IMR-90 (cell line): ENCODE measurements at regions not wholly inside any gene's neighbourhood (a gene's known extent, or its start where the extent isn't known, plus 50 kb on each side); places are given as distances from the start of the nearest gene placed in this dataset.

Experiments
- ATAC-seq: fragments of 200-7000 bp; cut with Tn5 transposase; 2 replicates; pipeline ENCODE4 v1.9.1; 2020; ENCODE audit warnings: low read depth, mild to moderate bottlenecking, moderate library complexity
- BruUV-seq: library from RNA; stranded (reverse); fragments of 400-500 nt; replicated peaks from 2 replicates; lab custom pipeline; 2021; lab: Mats Ljungman, UMichigan
- CTCF ChIA-PET: fragments of 300-600 bp; formaldehyde crosslinking; extraction: SDS; loops from one replicate; lab custom pipeline; 2021; ENCODE audit warnings: antibody characterized with exemption; lab: Yijun Ruan, JAX
- POLR2A ChIA-PET: fragments of 300-600 bp; sonication (Branson Sonifier 250); formaldehyde crosslinking; loops from one replicate; lab custom pipeline; 2022; ENCODE audit warnings: antibody characterized with exemption; ENCODE audit not compliant: unreplicated experiment; lab: Charles Lee
- DNase-seq: peaks from one replicate; pipeline ENCODE4 v3.0.0; 2013
- H2AFZ ChIP-seq: replicated peaks from 2 replicates; pipeline ENCODE3; 2013; ENCODE audit warnings: low read length, mild to moderate bottlenecking; ENCODE audit not compliant: poor library complexity
- H2AK5ac ChIP-seq: 2 replicates; pipeline ENCODE4 v1.6.1; 2013; ENCODE audit warnings: low read depth, low read length, inconsistent platforms
- H2AK9ac ChIP-seq: replicated peaks from 2 replicates; pipeline ENCODE3; 2013; ENCODE audit warnings: mild to moderate bottlenecking, low read depth, low read length, moderate library complexity; ENCODE audit not compliant: poor library complexity
- H2BK120ac ChIP-seq: 2 replicates; pipeline ENCODE4 v1.6.1; 2013; ENCODE audit warnings: low read depth, low read length, inconsistent platforms
- H2BK15ac ChIP-seq: 3 replicates; pipeline ENCODE4 v1.6.1; 2013; ENCODE audit warnings: low read depth, low read length, inconsistent platforms
- H2BK20ac ChIP-seq: 2 replicates; pipeline ENCODE4 v1.6.1; 2013; ENCODE audit warnings: low read depth, mild to moderate bottlenecking, inconsistent platforms, low read length, moderate library complexity
- H2BK5ac ChIP-seq: 2 replicates; pipeline ENCODE4 v1.6.1; 2013; ENCODE audit warnings: mild to moderate bottlenecking, low read depth, low read length, inconsistent platforms; ENCODE audit not compliant: poor library complexity, severe bottlenecking
- H3K14ac ChIP-seq: replicated peaks from 2 replicates; pipeline ENCODE4 v1.6.1; 2013; ENCODE audit warnings: low read depth, low read length, inconsistent platforms
- H3K18ac ChIP-seq: 2 replicates; pipeline ENCODE4 v1.6.1; 2013; ENCODE audit warnings: low read depth, low read length, control low read depth
- H3K23ac ChIP-seq: 2 replicates; pipeline ENCODE4 v1.6.1; 2013; ENCODE audit warnings: low read depth, low read length, inconsistent platforms
- H3K27ac ChIP-seq: 2 replicates; pipeline ENCODE4 v1.5.1; 2013; ENCODE audit warnings: mild to moderate bottlenecking, control low read depth, low read length; ENCODE audit not compliant: insufficient read depth
- H3K27me3 ChIP-seq: 2 replicates; pipeline ENCODE4 v1.6.1; 2013; ENCODE audit warnings: low read length; ENCODE audit not compliant: control insufficient read depth, insufficient read depth
- H3K36me3 ChIP-seq: 2 replicates; pipeline ENCODE4 v1.6.1; 2013; ENCODE audit warnings: low read length, mixed read lengths; ENCODE audit not compliant: control insufficient read depth, insufficient read depth
- H3K4ac ChIP-seq: 2 replicates; pipeline ENCODE4 v1.6.1; 2013; ENCODE audit warnings: low read depth, low read length, inconsistent platforms
- H3K4me1 ChIP-seq: 2 replicates; pipeline ENCODE4 v1.6.1; 2013; ENCODE audit warnings: low read length, mixed read lengths; ENCODE audit not compliant: control insufficient read depth, insufficient read depth
- H3K4me2 ChIP-seq: 2 replicates; pipeline ENCODE4 v1.6.1; 2013; ENCODE audit warnings: low read depth, mild to moderate bottlenecking, control low read depth, low read length, moderate library complexity
- H3K4me3 ChIP-seq: 2 replicates; pipeline ENCODE4 v1.5.1; 2013; ENCODE audit warnings: low read depth, mild to moderate bottlenecking, control low read depth, low read length, moderate library complexity; ENCODE audit not compliant: insufficient read depth
- H3K56ac ChIP-seq: 2 replicates; pipeline ENCODE4 v1.6.1; 2013; ENCODE audit warnings: low read length, inconsistent platforms; ENCODE audit not compliant: insufficient read depth; ENCODE audit errors: extremely low read depth
- H3K79me1 ChIP-seq, 2 experiments: 2 replicates each; pipeline ENCODE4 v1.6.1; 2013; ENCODE audit warnings: low read length in 2 of 2, inconsistent platforms in 1 of 2, low read depth in 1 of 2
- H3K9ac ChIP-seq: 2 replicates; pipeline ENCODE4 v1.6.1; 2013; ENCODE audit warnings: low read depth, low read length, control low read depth
- H3K9me1 ChIP-seq: 2 replicates; pipeline ENCODE4 v1.6.1; 2013; ENCODE audit warnings: low read length, inconsistent platforms; ENCODE audit not compliant: insufficient read depth
- H3K9me3 ChIP-seq: 2 replicates; pipeline ENCODE4 v1.6.1; 2013; ENCODE audit warnings: low read length; ENCODE audit not compliant: control insufficient read depth, insufficient read depth
- H4K20me1 ChIP-seq: 2 replicates; pipeline ENCODE4 v1.6.1; 2013; ENCODE audit warnings: low read length, inconsistent platforms; ENCODE audit not compliant: insufficient read depth
- H4K5ac ChIP-seq: 2 replicates; pipeline ENCODE4 v1.6.1; 2013; ENCODE audit warnings: mild to moderate bottlenecking, low read depth, low read length, control low read depth
- H4K8ac ChIP-seq, 2 experiments: 2 replicates each; pipeline ENCODE4 v1.6.1; 2013; ENCODE audit warnings: low read depth in 2 of 2, low read length in 2 of 2, control low read depth in 1 of 2, inconsistent platforms in 1 of 2
- H4K91ac ChIP-seq: 2 replicates; pipeline ENCODE4 v1.6.1; 2013; ENCODE audit warnings: low read depth, low read length, inconsistent platforms; ENCODE audit not compliant: insufficient read depth
- FOS ChIP-seq: fragments of 150-350 bp; IDR thresholded peaks from 2 replicates; pipeline ENCODE4 v1.6.1; 2016; ENCODE audit warnings: low read depth, low read length
- MAFK ChIP-seq: IDR thresholded peaks from 2 replicates; pipeline ENCODE4 v1.6.1; 2012; ENCODE audit warnings: low read depth, low read length, improper control_type of control experiment
- RAD21 ChIP-seq: IDR thresholded peaks from 2 replicates; pipeline ENCODE4 v1.6.1; 2012; ENCODE audit warnings: low read length, improper control_type of control experiment
- RFX5 ChIP-seq: IDR thresholded peaks from 2 replicates; pipeline ENCODE4 v1.8.0; 2012; ENCODE audit warnings: low read depth, mild to moderate bottlenecking, low read length, moderate library complexity
- WGBS, 2 experiments: methylation state at CpG; one replicate each; pipeline versions ENCODE4 v1.1.5 to v1.1.7; 2013; ENCODE audit warnings: missing lambda C conversion rate in 2 of 2; ENCODE audit not compliant: insufficient read length in 1 of 2; ENCODE audit errors: extremely low coverage in 2 of 2; 5-methylcytosine and 5-hydroxymethylcytosine counted together
- dilution Hi-C: fragments of 300-500 bp; cut with HindIII; formaldehyde crosslinking; loops from one replicate; pipeline ENCODE4 v1.14.3; 2018; ENCODE audit warnings: low sequenced_read_pairs; ENCODE audit not compliant: unreplicated experiment
- in situ Hi-C: fragments of 300-500 bp; cut with MboI; formaldehyde crosslinking; loops from 3 replicates; pipeline ENCODE4 v1.14.3; 2019; ENCODE audit warnings: low sequenced_read_pairs, inconsistent platforms, mixed read lengths
- intact Hi-C: fragments of 100-400 bp; cut with micrococcal nuclease; formaldehyde crosslinking; loops from 2 replicates; pipeline ENCODE4 v1.10.0; 2022
- TF ChIP-seq, protein P1 (sequence below): fragments of 150-350 bp; IDR thresholded peaks from 2 replicates; pipeline ENCODE4 v1.6.1; 2017; ENCODE audit warnings: mild to moderate bottlenecking, antibody characterized with exemption, low read length, low read depth

DNA sequence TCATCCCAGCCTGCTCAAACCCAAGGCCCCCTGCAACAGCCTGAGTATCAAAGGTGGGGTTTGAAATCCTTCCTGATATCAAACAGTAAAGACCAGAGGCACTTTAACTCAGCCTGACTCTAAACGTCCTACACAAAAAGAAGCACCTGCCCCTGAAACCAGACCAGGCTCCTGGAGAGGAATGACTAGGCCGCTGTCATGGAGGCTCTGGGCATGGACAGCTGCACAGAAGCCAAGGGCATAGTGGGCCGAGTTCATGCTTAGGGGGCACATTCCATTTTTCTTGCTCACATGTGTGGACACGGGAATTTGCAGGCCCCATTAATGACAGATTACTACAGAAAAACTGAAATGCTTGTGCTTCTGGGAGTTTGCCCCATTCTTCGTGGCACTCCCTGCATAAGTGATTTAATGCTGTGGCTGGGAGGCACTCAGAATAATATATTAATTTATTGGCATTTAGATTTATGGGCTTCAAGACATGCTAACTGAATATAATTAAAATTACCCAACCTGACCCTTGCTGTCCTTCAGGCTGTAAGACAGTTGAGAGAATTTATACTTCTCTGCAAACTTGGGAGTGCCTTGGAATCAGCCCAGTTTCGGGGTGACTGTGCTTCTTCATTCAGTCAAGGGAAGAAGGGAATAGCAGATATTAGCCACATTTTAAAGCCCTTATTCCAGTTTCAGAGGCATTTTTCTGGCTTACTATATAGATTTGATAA, 105.5 kb downstream of the GYPC start:
- Histone ChIP-seq H4K91ac (no peak overlapping the region), H4K8ac (no peak overlapping the region), H2AFZ (no peak overlapping the region), H2BK5ac (no peak overlapping the region), H2AK5ac (no peak overlapping the region), H4K5ac (no peak overlapping the region), H2BK120ac (no peak overlapping the region), H3K9me3 (no peaks in the 10 kb centered on the region), H3K4ac (no peak overlapping the region), H2AK9ac (no peak overlapping the region), H3K4me3 (no peak overlapping the region), H3K9me1 (no peaks in the 10 kb centered on the region), H3K27ac (no peak overlapping the region), H3K4me1 (no peaks in the 10 kb centered on the region), H3K56ac (no peak overlapping the region), H2BK15ac (no peak overlapping the region), H3K18ac (no peak overlapping the region), H3K27me3 (no peaks in the 10 kb centered on the region; the same call in 1 of the 2 replicates), H3K4me2 (no peak overlapping the region), H2BK20ac (no peak overlapping the region), H3K9ac (no peak overlapping the region), H3K36me3 (no peaks in the 10 kb centered on the region), H3K14ac (no peak overlapping the region), H4K20me1 (no peaks in the 10 kb centered on the region), H3K79me1 (no peaks in the 10 kb centered on the region), H3K23ac (no peak overlapping the region)
- no TSS peak for BruUV-seq
- dilution Hi-C loops (no loop called here), intact Hi-C loops (no loop called here), in situ Hi-C loops (no loop called here)
- DNase-seq (no peak), ATAC-seq (no peak)
- TF ChIP-seq FOS (no peak), MAFK (no peak), RFX5 (no peak), RAD21 (no peak)
- TF ChIP-seq, protein P1, sequence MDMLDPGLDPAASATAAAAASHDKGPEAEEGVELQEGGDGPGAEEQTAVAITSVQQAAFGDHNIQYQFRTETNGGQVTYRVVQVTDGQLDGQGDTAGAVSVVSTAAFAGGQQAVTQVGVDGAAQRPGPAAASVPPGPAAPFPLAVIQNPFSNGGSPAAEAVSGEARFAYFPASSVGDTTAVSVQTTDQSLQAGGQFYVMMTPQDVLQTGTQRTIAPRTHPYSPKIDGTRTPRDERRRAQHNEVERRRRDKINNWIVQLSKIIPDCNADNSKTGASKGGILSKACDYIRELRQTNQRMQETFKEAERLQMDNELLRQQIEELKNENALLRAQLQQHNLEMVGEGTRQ = no peak
- ChIA-PET CTCF (no interaction called here), POLR2A (no interaction called here)
- no CpG with 5 or more reads among the region's 6 CpGs for WGBS, 2 experiments
